Breast epithelium (tissue), 3 donors: ENCODE measurements at regions not wholly inside any gene's neighbourhood (a gene's known extent, or its start where the extent isn't known, plus 50 kb on each side); places are given as distances from the start of the nearest gene placed in this dataset.

Experiments
- CTCF ChIP-seq, 3 donors: fragments of 450-650 bp; IDR thresholded peaks; one replicate each; pipeline ENCODE4 v1.5.1; 2016 to 2017; ENCODE audit warnings: antibody characterized with exemption in 3 of 3, mild to moderate bottlenecking in 3 of 3, moderate library complexity in 3 of 3
- POLR2A ChIP-seq: fragments of 450-650 bp; IDR thresholded peaks from one replicate; pipeline ENCODE4 v1.6.1; 2016; ENCODE audit warnings: antibody characterized with exemption, mild to moderate bottlenecking, moderate library complexity

- TF ChIP-seq CTCF (IDR thresholded peaks at IDR 0.05) (no peak), POLR2A (no peak)
Measured at GRCh38 chr5:126369083-126369482, 54.1 kb upstream of the GRAMD2B start.
